B cell (primary cell): ENCODE measurements at regions not wholly inside any gene's neighbourhood (a gene's known extent, or its start where the extent isn't known, plus 50 kb on each side); places are given as distances from the start of the nearest gene placed in this dataset.

ENCODE experiments used
- ATAC-seq: fragments of 200-7000 bp; cut with Tn5 transposase; one replicate; pipeline ENCODE4 v1.10.0; 2021; ENCODE audit warnings: low read depth, mild to moderate bottlenecking, moderate number of reproducible peaks, moderate library complexity
- CTCF ChIA-PET: fragments of 350-600 bp; sonication (Branson Sonifier 250); formaldehyde crosslinking; loops from one replicate; lab custom pipeline; 2021; ENCODE audit warnings: antibody characterized with exemption, inconsistent platforms; lab: Charles Lee
- POLR2A ChIA-PET: fragments of 350-600 bp; sonication (Branson Sonifier 250); formaldehyde crosslinking; loops from one replicate; lab custom pipeline; 2021; ENCODE audit warnings: antibody characterized with exemption; lab: Charles Lee
- DNase-seq: peaks from one replicate; pipeline ENCODE4 v3.0.0; 2013
- H2AFZ ChIP-seq: 2 replicates; pipeline ENCODE4 v1.6.1; 2012; ENCODE audit warnings: mild to moderate bottlenecking, low read depth, low read length; ENCODE audit not compliant: insufficient read depth, poor library complexity, severe bottlenecking
- H3K27ac ChIP-seq, 2 donors: 1 replicate in 1 of 2; 2 replicates in 1 of 2; pipeline ENCODE4 v1.5.1; 2012 to 2013; ENCODE audit warnings: low read length in 2 of 2, mild to moderate bottlenecking in 2 of 2, moderate library complexity in 1 of 2
- H3K27me3 ChIP-seq, 4 experiments: fragments of 200-600 bp in 1 of 4; sonication (generic) in 1 of 4; replicated peaks in 1 of 4; 1 replicate in 2 of 4; 2 replicates in 2 of 4; pipeline versions ENCODE4 v1.6.1 to v1.7.0; 2013 to 2016; ENCODE audit warnings: low read length in 3 of 4, mild to moderate bottlenecking in 2 of 4, mixed read lengths in 1 of 4, moderate library complexity in 1 of 4; ENCODE audit not compliant: insufficient read depth in 4 of 4, control insufficient read depth in 3 of 4; ENCODE audit errors: control extremely low read depth in 1 of 4
- H3K36me3 ChIP-seq, 2 experiments: replicated peaks in 1 of 2; 1 replicate in 1 of 2; 2 replicates in 1 of 2; pipeline versions ENCODE4 v1.6.1 to v1.7.1; 2013; ENCODE audit warnings: low read length in 1 of 2; ENCODE audit not compliant: insufficient read depth in 2 of 2, control insufficient read depth in 1 of 2; ENCODE audit errors: control extremely low read depth in 1 of 2, extremely low read depth in 1 of 2
- H3K4me1 ChIP-seq, 2 donors: fragments of 200-600 bp in 1 of 2; sonication (generic) in 1 of 2; 1 replicate in 1 of 2; 2 replicates in 1 of 2; pipeline versions ENCODE4 v1.5.1 to v1.6.1; 2013 to 2017; ENCODE audit warnings: low read length in 2 of 2; ENCODE audit not compliant: control insufficient read depth in 2 of 2, insufficient read depth in 2 of 2
- H3K4me2 ChIP-seq: replicated peaks from 2 replicates; pipeline ENCODE3; 2012; ENCODE audit warnings: mild to moderate bottlenecking, low read depth, low read length; ENCODE audit not compliant: poor library complexity, severe bottlenecking
- H3K4me3 ChIP-seq, 5 experiments: fragments of 200-600 bp in 1 of 5; sonication (generic) in 1 of 5; 1 replicate in 3 of 5; 2 replicates in 2 of 5; pipeline versions ENCODE4 v1.5.1 to v1.7.0; 2011 to 2016; ENCODE audit warnings: low read length in 4 of 5, mild to moderate bottlenecking in 4 of 5, low read depth in 2 of 5, control low read depth in 1 of 5, moderate library complexity in 1 of 5; ENCODE audit not compliant: insufficient read depth in 1 of 5; ENCODE audit errors: control extremely low read depth in 1 of 5, extremely low read depth in 1 of 5
- H3K79me2 ChIP-seq: fragments of 200-600 bp; sonication (generic); one replicate; pipeline ENCODE4 v1.6.0; 2016; ENCODE audit warnings: low read length; ENCODE audit not compliant: control insufficient read depth, insufficient read depth
- H3K9ac ChIP-seq: fragments of 200-600 bp; sonication (generic); 2 replicates; pipeline ENCODE4 v1.6.1; 2017; ENCODE audit warnings: mild to moderate bottlenecking, low read length, moderate library complexity
- H3K9me3 ChIP-seq, 3 donors: one replicate each; pipeline versions ENCODE4 v1.6.1 to v1.7.1; 2013; ENCODE audit warnings: low read length in 2 of 3; ENCODE audit not compliant: control insufficient read depth in 2 of 3, insufficient read depth in 1 of 3; ENCODE audit errors: control extremely low read depth in 1 of 3
- H4K20me1 ChIP-seq: 2 replicates; pipeline ENCODE4 v1.6.0; 2012; ENCODE audit warnings: mild to moderate bottlenecking, low read length; ENCODE audit not compliant: insufficient read depth, control insufficient read depth, poor library complexity, severe bottlenecking
- H3K27ac Mint-ChIP-seq: one replicate; pipeline ENCODE4 v1.8.0; 2021; ENCODE audit warnings: mixed read lengths
- H3K27me3 Mint-ChIP-seq: one replicate; pipeline ENCODE4 v1.8.0; 2021; ENCODE audit warnings: mixed read lengths
- H3K4me1 Mint-ChIP-seq: one replicate; pipeline ENCODE4 v1.8.0; 2021; ENCODE audit warnings: mixed read lengths
- H3K4me3 Mint-ChIP-seq: one replicate; pipeline ENCODE4 v1.8.0; 2021; ENCODE audit warnings: mixed read lengths
- H3K9me3 Mint-ChIP-seq: one replicate; pipeline ENCODE4 v1.8.0; 2022; ENCODE audit warnings: mixed read lengths; ENCODE audit not compliant: insufficient read depth
- CTCF ChIP-seq: fragments of 200-600 bp; IDR thresholded peaks from one replicate; pipeline ENCODE4 v1.8.0; 2022; ENCODE audit warnings: antibody characterized with exemption, mild to moderate bottlenecking
- EZH2 ChIP-seq: IDR thresholded peaks from 2 replicates; pipeline ENCODE4 v1.6.1; 2012; ENCODE audit warnings: borderline replicate concordance, low read depth, mild to moderate bottlenecking, moderate library complexity, low read length; ENCODE audit not compliant: insufficient read depth, poor library complexity, severe bottlenecking
- WGBS: methylation state at CpG from one replicate; pipeline ENCODE4 v1.1.5; 2013; ENCODE audit warnings: missing lambda C conversion rate; ENCODE audit not compliant: insufficient coverage; 5-methylcytosine and 5-hydroxymethylcytosine counted together
- intact Hi-C: fragments of 100-400 bp; cut with micrococcal nuclease; formaldehyde crosslinking; loops from one replicate; pipeline ENCODE4 v1.10.0; 2022

GRCh38 chr16:85395913-85396878, 216.9 kb upstream of the GSE1 start:
- CTCF ChIA-PET = no interaction called here
- no peaks in the 10 kb centered on the region for H3K9me3 Mint-ChIP-seq
- Histone ChIP-seq H3K4me1 (no peaks in the 10 kb centered on the region), H3K79me2 (no peaks in the 10 kb centered on the region), H3K9ac (no peak overlapping the region), H3K4me2 (no peak overlapping the region), H4K20me1 (no peaks in the 10 kb centered on the region), H3K36me3 (no peaks in the 10 kb centered on the region), H3K27ac (no peak overlapping the region), H3K27me3 (peaks cover 0 to 3% (median 1%) of the 10 kb centered on the region in 4 experiments), H3K4me3 (no peak overlapping the region), H2AFZ (no peak overlapping the region), H3K9me3 (peaks cover 0 to 5% (median 0%) of the 10 kb centered on the region in 3 donors)
- ATAC-seq (no peak), DNase-seq (no peak)
- TF ChIP-seq CTCF = no peak
- no peak for TF ChIP-seq EZH2
- no peak overlapping the region for H3K27ac Mint-ChIP-seq
- no peak overlapping the region for H3K4me3 Mint-ChIP-seq
- no peaks in the 10 kb centered on the region for H3K4me1 Mint-ChIP-seq
- 43% methylated on average over 17 of the region's 24 CpGs for WGBS
- POLR2A ChIA-PET = no interaction called here
- intact Hi-C loops = loop anchor here (10.0 kb wide), 1 partner anchor 91 kb away; no protein-coding TSS in a partner anchor
- H3K27me3 Mint-ChIP-seq = peaks cover 21% of the 10 kb centered on the region
